Smooth muscle cell of the brain vasculature (primary cell): ENCODE measurements at regions not wholly inside any gene's neighbourhood (a gene's known extent, or its start where the extent isn't known, plus 50 kb on each side); places are given as distances from the start of the nearest gene placed in this dataset.

ENCODE experiments used
- DNase-seq: peaks from one replicate; pipeline ENCODE4 v3.0.0-alpha.2; 2012; ENCODE audit warnings: low read depth, low spot score

DNA sequence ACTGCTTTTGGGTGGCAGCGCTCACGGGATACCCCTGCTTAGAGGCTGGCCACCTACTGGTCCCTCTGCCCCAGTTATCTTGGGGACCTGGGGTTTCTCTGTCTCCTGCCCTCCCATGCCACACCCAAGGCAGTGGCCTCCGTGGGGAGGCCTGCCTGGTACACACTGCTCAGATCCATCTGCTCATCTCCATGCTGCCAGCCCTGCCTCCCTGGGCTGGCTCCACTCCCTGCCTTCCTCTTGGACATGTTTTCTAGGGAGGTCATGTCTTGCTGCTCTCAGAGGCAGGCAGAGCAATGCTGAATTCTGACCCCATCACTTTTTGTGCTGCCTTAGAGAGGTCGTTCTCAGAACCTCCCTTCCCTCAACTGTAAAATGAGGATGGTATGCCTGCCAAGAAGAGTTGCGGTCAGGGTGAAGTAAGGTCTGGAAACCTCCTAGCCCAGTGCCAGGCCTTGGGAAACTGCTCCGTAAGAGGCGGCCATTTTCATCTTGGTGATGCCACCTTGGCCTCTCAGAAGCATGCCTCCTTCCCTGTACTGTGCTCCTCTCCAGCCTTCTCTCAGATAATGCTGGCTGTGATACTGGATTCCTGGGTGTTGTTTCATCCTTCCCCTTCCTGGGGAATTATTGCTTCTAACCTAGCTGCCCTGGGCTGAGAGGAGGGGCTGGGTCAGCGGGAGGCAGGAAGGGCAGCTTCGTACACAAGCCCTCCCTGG is 186.4 kb upstream of the ZBED5 start:
- no peak for DNase-seq

- DNase-seq, result no peak
Measured at GRCh38 chr11:11043721-11044120, 185.9 kb upstream of the ZBED5 start.

DNA sequence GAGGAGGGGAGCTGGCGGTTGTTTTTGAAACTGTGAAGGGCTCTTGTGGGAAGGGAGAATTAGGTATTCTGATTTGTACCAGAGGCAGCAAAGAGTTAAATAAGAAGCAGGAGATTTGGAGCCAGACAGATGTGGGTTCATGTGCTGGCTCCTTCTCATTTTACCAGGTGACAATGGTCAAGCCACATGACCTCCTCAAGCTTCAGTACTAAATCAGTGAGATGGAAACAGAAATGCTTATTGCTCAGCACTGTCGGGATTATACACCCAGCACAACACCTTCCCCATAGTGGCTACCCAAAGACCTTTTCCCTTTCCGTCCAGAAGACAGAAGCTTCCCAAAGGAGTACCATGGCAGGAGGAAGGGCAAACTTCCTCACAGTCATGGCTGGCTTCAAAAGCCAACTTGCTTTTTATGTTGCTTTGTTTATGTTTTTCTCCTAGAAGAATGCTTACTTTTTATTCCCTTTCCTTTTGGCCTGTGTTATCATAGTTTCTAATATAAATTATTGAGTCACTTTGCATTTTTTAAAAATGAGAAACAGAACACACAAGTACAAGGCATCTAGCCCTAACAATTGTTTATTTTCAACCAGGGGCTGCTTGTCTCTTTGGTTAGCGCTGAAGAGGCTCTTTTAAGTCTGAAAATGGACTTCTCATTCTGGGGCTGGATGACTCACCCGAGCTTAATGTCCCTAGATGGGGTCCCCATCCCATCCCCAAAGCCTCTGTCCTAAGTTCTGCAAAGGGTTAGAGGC is 181.5 kb upstream of the ZBED5 start:
- no peak for DNase-seq

GRCh38 chr11:11038782-11039181 is 180.9 kb upstream of the ZBED5 start:
- DNase-seq, result no peak

GRCh38 chr11:11038352-11038751 is 180.5 kb upstream of the ZBED5 start:
- no peak for DNase-seq

- peak; percentile 7 for DNase-seq
Measured at GRCh38 chr11:11036848-11037732, 179.2 kb upstream of the ZBED5 start.

DNA sequence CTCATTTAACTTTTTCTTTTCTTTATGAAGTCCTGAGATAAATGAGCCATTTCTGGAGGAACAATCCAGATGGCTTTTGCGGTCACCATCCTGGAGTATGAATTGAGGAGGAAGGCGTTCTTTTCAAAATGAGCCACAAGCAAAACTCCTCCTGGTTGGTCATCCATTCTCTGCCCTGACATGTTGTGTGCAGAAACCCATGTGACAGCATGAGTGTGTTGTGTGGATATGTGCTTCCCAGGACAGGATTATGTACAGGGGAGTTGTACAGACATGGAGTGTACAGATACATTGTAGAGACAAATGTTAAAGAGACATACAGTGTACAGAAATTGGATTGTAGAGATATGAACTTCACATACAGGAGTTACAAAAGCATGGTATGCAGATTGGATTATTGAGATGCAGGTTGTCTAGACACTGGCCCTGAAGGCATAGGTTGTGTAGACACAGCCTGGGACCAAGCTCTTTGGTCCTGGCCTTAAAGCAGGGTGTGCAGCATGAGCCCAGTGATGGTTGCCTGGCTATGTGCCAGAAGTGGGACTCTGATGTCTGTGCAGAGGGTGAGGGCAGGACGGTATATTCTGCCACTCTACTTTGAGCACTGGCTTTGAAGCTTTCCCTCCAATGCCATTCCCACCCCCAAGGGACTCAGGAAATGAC is 178.5 kb upstream of the ZBED5 start:
- DNase-seq, result no peak

- DNase-seq, result no peak
Measured at GRCh38 chr11:11035331-11035730, 177.5 kb upstream of the ZBED5 start.

DNA sequence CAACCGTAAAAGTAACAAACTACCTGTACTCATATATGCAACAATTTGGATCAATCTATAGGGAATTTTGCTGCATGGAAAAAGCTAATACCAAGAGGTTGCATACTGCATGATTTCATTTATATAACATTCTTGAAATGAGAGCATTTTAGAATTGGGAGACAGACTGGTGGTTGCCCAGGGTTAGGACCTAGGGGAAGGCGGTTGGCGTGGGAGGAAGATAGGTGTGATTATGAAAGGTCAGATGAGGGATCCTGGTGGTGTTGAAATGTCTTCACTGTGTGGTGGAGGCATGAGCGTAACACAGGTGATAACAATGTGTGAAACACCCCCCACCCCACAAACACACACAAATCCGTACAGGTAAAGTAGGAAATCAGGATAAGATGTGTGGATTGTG is 176.6 kb upstream of the ZBED5 start:
- DNase-seq, result no peak

DNA sequence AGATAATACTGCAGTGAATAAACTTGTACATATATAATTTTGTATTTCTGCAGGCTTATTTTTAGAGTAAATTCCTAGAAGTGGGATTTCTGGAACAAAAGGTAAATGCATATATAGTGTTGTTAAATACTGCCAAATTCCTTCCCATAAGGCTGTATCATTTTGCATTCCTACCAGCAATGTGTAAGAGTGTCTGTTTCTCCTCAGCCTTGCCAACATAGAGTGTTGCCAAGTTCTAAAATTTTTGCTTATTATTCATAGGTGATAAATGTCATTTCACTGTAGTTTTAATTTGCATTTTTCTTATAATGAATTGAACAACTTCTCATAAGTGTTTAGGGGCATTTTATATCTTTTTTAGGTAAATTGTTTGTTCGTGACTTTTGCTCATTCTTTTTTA is 174.2 kb upstream of the ZBED5 start:
- DNase-seq, result no peak

- no peak for DNase-seq
Measured at GRCh38 chr11:11029027-11029426, 171.2 kb upstream of the ZBED5 start.

GRCh38 chr11:11028017-11028692 is 170.3 kb upstream of the ZBED5 start:
- DNase-seq, result peak; percentile 12

GRCh38 chr11:11027288-11027687 is 169.4 kb upstream of the ZBED5 start:
- no peak for DNase-seq

GRCh38 chr11:11025087-11025486 is 167.2 kb upstream of the ZBED5 start:
- DNase-seq, result no peak

DNA sequence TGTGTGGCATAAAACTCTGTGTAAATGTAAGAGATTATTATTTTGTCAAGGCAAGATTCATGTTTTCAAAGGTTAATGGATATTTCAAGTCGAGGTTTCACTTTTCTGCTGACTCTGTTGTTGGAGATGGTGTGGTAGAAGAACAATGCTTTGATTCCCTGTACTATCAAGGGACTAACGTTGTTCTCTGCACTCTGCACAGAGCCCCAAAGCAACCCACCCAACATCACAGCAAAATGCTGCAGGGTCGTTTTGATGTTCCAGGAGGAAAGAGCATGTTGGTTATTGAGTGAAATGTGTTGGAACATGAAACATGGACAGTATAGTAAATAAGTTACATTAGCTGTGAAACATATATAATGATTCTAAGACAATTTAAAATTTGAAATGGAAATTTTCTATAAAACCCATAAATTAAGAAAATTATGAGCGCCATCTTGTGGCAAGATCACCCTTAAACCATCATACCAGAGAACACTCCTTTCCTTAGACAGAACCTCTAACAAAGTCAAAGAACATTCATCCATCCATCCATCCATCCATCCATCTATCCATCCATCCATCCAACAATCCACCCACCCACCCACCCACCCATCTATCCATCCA is 164.4 kb upstream of the ZBED5 start:
- DNase-seq, result peak; percentile 9

DNA sequence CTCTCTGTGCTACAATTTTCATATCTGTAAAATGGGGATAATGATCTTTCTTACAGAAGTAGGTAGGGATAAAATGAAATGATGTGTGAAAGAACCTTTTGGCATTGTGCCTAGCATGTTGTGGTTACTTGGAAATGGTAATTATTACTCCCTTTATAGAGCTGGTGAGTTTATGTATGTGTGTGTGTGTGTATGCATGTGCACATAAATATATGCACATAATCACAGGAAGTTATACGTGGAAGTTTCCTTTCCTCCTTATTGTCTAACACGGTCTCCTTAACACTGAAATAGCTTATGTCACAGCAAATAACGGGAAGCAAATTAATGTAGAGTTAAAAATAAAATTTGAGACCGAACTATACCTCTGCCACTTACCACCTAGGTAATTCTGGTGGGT is 163.7 kb upstream of the ZBED5 start:
- no peak for DNase-seq

DNA sequence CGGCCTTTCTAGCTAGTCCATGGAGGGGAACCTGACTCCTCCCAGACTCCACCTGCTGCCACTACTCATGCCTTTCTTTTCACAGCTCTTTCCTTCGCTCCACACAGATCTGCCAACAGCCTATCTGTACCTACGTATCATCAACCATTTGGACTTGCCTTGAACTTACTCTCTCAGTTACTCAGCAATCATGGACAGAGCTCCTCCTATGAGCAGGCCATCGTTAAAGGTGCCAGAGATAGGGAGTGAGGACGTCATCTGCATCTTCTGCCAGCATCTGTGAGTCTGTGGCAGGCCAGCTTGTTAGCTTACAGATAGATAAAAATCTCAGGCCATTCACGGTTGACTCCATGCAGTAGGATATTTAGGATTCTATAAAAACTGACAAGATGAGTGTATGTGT is 162.9 kb upstream of the ZBED5 start:
- no peak for DNase-seq

DNA sequence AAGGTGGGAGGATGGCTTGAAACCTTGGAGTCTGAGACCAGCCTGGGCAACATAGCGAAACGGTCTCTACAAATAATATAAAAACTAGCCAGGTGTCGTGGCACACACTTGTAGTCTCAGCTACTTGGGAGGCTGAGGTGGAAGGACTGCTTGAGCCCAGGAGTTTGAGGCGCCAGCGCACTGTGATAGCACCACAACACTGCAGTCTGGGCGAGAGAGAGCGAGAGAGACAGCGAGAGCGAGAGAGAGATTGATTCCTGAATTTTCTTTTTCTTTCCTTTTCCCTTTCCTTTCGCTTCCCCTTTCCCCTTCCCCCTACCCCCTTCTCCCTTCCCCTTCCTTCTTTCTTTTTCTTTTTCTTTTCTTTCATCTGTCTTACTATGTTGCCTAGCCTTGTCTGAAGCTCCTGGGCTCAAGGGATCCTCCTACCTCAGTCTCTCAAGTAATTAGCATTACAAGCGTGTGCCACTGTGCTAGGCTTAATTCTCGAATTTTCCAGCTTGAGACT is 162.4 kb upstream of the ZBED5 start:
- no peak for DNase-seq

- no peak for DNase-seq
Measured at GRCh38 chr11:11016943-11017342, 159.1 kb upstream of the ZBED5 start.

DNA sequence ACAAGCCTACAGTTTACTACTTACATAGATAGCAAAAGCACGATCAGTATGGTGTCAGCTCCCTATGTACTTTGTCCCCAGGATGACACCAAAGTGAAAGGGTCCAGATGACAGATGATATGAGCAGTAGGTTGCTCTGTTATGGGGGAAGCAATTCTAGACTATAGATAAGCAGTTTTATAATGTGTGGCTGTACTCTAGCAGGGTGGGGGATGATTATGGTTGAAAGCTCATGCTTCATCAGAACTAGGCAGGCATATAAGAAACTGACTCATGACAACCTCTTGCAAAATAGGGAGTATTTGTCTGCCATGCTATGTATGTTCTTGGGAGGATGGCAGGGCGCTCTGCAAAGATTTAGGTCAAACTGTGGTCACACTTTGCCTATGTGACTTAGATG is 158.2 kb upstream of the ZBED5 start:
- DNase-seq, result no peak

- DNase-seq, result no peak
Measured at GRCh38 chr11:11011617-11012016, 153.8 kb upstream of the ZBED5 start.
